Frontal cortex (tissue), 3 donors: ENCODE measurements at regions not wholly inside any gene's neighbourhood (a gene's known extent, or its start where the extent isn't known, plus 50 kb on each side); places are given as distances from the start of the nearest gene placed in this dataset.

Experiments used
- DNase-seq, 2 donors: peaks; one replicate each; pipeline ENCODE4 v3.0.0; 2012; ENCODE audit warnings: low spot score in 2 of 2
- FAIRE-seq: peaks from 2 replicates; lab custom pipeline; 2012; peaks lifted over from hg19 to GRCh38; lab: Jason Lieb, UNC
- donor health status: control.
- donor health status: control.
- donor health status: control.

DNA sequence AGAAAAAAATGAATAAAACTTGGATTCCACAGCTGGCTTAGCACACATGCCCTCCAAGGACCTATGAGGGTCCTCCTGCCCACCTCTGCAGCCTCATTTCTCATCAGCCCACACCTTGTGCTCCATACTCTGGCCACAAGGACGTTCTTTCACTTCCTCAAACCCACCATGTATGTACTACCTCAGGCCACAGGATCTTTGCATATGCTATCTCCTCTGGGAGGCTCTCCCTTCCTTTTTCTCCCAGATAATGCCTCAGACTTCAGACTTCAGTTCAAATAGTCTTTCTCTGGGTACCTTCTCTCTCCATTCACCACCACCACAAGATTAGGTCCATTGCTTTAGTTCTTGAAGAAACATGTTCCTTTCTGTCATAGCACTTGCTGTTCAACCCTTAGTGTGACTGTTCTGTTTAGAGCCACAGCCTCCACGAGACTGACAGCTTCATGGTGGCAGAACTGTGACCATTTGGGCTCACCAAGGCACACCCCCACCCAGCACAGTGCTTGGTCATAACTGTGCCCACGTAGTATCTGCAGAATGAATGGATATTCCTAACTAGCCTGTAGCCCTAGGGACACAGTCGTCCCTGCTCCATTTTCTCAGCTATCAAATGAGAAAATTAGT, 146.7 kb upstream of the LRFN2 start:
- FAIRE-seq (no peak), DNase-seq (no peak)

- no peak for FAIRE-seq
Measured at GRCh38 chr6:40733290-40733689, 146.1 kb upstream of the LRFN2 start.

DNA sequence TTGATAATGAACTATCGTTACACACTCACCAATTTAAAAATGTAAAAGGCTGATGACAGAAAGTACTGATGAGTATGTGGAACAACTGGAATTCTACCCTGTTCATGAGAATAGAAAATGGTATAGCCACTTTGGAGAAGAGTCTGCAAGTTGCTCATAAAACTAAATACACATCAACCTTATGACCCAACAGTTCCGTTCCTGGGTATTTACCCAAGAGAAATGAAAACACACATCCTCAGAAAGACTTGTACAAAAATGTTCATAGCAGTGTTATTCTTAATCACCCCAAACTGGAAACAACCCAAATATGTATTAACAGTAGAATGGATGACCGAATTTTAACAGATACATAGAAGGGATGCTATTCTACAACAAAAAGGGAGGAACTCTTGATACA, 145.7 kb upstream of the LRFN2 start:
- FAIRE-seq (no peak), DNase-seq (no peak)

More at GRCh38 chr6:40733290-40733689, 146.1 kb upstream of the LRFN2 start:
- DNase-seq: no peak

GRCh38 chr6:40728643-40729042, 141.5 kb upstream of the LRFN2 start:
- FAIRE-seq (no peak), DNase-seq (no peak)

DNA sequence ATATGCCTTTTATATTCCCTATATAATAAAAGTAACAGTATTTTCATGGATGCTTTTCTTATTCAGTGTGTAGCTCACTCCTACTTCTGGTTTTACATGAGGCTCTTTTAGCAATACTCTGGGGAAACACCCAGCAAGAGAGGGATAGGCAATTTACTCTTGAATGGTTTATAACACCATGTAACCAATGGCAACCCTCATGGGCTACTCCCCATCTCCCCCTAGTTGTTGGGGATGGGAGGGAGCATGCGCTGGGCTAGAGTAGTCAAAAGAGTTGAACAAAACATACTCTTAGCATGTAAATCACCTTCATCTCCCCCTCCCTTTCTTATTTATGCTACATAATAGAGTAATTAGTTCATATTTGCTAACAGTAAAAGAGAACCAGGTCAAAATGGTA, 140.1 kb upstream of the LRFN2 start:
- DNase-seq (no peak), FAIRE-seq (no peak)

DNA sequence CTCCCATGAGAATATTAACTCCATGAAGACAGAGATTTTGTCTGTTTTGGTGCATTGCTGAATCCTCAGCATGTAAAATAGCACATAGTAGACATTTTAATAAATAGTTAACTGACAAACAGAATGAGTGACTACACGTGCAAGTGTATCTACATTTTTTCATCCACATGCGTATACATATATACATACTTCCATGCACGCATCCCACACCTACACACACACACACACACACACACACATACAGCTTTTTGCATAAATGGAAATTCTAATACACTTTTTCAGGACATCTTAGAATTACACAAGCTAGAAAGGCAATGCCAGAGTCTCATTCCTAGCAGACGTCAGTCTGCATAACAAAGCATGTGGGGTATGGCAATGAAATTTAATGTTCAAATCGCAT, 139.7 kb upstream of the LRFN2 start:
- FAIRE-seq: no peak
- no peak for DNase-seq

- FAIRE-seq (no peak), DNase-seq (no peak)
Measured at GRCh38 chr6:40725390-40725789, 138.2 kb upstream of the LRFN2 start.

DNA sequence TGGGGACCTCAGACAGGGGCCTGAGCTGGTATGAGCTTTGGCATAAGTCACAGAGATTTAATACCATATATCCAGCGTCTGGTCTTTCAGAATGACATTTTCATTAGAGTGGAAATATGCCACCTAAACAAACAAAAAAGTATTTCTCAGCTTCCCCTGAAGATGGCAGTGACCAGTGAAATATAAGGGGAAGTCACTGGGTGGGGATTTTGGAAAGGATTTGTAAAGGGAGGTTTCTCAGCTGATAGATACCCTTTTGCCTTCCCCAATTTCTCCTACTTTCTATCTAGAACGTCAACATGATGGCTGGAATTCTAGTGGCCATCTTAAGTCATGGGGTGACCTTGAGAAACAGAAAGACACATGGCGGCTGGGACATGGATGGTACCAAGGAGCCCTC, 137.7 kb upstream of the LRFN2 start:
- no peak for DNase-seq
- no peak for FAIRE-seq

GRCh38 chr6:40723967-40724366, 136.8 kb upstream of the LRFN2 start:
- DNase-seq: no peak
- no peak for FAIRE-seq

GRCh38 chr6:40722553-40723258, 135.5 kb upstream of the LRFN2 start:
- FAIRE-seq: no peak

DNA sequence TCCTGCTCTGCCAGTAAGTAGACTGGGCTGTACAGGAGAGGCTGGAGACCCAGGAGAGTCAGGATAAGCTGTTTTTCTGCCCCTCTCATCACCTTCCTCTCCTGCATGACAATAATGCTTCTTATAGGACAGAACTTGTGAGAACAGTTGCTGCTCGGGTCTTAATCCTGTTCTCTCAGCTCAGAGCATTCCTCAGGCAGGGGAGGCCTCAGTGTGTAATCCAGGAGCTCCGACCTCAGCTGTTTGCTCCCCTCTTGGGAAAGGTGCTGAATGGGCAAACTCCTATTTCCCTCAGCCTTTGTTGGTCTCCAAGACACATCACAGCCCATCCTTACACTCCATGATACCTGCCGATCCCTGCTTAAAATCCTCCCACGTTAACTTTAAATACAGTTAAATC, 134.9 kb upstream of the LRFN2 start:
- FAIRE-seq (no peak), DNase-seq (no peak)

More at GRCh38 chr6:40722553-40723258, 135.5 kb upstream of the LRFN2 start:
- DNase-seq: no peak

DNA sequence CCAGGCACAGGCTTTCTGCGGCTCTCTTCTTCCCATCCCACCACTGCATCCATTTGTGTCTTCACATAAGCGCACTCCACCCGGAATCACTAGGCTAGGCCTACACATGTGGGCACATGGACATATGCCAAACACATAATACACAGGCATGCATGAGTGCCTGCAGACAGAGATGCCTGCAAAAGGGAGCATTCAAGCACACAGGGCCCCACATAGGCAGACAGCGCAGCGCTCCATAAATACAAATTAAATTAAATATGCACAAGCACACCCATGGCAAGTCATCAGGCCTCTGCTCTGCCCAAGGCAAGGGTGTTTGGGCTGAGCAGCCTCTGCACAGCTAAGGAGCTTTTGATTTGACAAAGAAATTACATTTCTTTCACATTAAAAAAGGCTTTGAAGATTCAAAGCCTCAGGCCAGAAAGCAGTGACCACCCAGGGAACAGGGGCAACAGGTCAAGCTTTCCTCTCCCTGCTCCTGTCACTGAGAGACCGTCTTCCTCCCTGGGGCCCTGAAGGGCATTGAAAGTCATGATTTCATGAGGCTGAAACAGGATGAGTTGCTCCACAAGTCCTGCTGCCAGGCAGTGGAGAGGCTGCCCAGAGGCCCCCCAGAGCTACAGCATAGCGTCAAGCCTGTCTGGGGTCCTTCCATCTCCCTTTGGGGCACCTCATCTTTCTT, 134.2 kb upstream of the LRFN2 start:
- FAIRE-seq (no peak), DNase-seq (no peak)

DNA sequence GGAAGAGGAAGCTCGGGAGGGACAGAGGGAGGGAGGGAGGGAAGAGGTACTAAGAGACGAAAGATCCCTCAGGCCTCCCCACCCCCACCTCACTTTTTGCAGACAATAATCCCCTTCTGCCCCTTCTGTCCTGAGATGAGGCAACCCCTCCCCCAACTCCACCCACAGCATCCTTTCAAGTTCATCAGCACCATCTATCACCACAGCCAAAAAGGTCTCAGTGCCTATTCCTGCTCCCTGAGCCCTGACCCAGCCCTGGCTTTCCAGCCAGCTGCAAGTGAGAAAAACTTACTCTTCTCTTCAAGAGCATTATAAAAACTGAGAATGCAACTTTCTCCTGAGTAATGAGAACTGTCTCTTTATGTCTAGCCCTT, 133.2 kb upstream of the LRFN2 start:
- no peak for FAIRE-seq
- DNase-seq: no peak

GRCh38 chr6:40719671-40720374, 132.7 kb upstream of the LRFN2 start:
- DNase-seq (no peak), FAIRE-seq (no peak)

DNA sequence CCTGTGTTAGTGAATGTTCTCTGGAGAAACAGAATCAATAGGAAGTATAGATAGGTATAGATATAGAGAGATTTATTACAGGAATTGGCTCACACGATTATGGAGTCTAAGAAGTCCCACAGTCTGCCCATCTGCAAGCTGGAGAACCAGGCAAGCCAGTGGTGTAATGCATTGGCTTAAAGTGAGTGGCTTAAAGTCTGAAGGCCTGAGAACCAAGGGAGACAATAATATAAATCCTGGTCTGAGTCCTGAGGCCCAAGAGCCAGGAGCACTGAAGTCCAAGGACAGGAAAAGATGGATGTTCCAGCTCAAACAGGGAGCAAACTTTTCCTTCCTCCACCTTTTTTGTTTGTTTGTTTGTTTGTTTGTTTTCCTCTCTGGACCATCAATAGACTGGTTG, 131.2 kb upstream of the LRFN2 start:
- DNase-seq (no peak), FAIRE-seq (no peak)

DNA sequence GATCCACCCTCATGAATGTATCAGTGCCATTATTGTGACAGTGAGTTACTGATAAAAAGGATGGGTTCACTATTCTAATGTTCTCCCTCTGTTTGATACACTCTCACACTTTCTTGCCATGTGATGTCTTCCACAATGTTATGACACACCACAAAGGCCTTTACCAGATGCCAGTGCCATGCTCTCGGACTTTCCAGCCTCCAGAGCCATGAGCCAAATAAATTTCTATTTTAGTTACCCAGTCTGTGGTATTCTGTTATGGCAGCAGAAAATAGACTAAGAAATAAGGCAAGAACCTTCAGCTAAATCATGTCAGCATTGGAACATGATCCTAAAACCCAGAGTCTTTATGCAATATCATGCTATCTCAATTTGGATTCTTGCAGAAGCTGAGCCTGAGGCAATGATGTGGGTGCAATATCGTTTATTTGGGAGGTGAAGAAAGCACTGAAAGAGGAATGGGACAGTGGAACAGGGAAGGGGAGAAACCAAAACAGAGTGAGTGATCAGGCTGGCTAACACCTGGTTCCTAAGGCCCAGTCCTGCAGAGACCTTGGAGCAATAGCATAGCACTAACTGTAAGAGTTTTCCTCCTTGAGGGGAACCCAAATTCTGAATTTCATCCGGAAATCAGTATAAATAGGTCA, 130.4 kb upstream of the LRFN2 start:
- DNase-seq: no peak
- FAIRE-seq: no peak

GRCh38 chr6:40715570-40716403, 128.6 kb upstream of the LRFN2 start:
- FAIRE-seq: no peak
- no peak for DNase-seq

DNA sequence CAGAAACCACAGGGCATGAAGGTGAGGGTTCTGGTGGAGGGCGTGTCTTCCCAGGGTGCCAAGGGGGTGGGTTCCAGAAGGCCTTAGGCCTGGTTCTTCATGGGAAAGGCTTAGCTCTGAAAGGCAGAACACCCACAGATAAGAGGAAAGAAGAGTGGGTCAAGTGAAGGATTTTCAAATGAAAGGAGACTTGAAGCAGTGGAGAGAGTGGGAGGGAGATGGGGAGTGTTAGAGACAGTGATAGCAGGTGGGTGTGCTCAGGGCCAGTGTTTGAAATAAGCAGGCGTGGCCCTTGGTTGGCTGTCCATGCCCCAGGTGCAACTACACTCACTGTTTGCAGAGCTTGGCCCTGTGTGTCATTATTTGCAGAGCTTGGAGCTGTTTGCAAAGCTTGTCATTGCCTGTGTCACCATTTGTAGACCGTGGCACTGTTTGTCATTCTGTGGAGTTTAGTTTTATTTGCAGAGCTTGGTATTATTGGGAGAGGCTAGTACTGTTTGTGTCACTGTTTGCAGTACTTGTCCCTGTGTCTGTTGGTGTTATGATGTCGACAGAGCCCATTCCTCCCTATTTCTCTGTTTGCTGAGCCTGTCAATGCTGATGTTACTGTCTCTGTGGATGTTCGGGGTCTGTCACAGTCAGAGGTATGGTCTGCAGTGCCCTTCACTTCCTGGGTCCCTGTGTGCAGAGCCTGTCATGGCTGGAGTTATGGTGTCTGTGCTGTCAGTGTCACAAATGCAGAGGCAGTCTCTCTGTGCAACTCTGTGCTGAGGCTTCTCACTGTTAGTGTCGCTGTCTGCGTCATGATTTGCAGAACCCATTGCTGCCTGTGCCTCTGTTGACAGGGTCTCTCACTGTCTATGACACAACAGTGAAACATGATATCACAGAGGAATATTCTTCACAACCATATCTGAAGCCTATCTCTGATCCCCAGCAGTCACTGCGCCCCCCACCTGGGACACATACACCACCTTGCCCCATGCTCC, 127.7 kb upstream of the LRFN2 start:
- no peak for FAIRE-seq
- DNase-seq: no peak
